B cell (primary cell): ENCODE measurements at regions not wholly inside any gene's neighbourhood (a gene's known extent, or its start where the extent isn't known, plus 50 kb on each side); places are given as distances from the start of the nearest gene placed in this dataset.

Experiments used
- ATAC-seq: fragments of 200-7000 bp; cut with Tn5 transposase; one replicate; pipeline ENCODE4 v1.10.0; 2021; ENCODE audit warnings: low read depth, mild to moderate bottlenecking, moderate number of reproducible peaks, moderate library complexity
- CTCF ChIA-PET: fragments of 350-600 bp; sonication (Branson Sonifier 250); formaldehyde crosslinking; loops from one replicate; lab custom pipeline; 2021; ENCODE audit warnings: antibody characterized with exemption, inconsistent platforms; lab: Charles Lee
- POLR2A ChIA-PET: fragments of 350-600 bp; sonication (Branson Sonifier 250); formaldehyde crosslinking; loops from one replicate; lab custom pipeline; 2021; ENCODE audit warnings: antibody characterized with exemption; lab: Charles Lee
- DNase-seq: peaks from one replicate; pipeline ENCODE4 v3.0.0; 2013
- H2AFZ ChIP-seq: 2 replicates; pipeline ENCODE4 v1.6.1; 2012; ENCODE audit warnings: mild to moderate bottlenecking, low read depth, low read length; ENCODE audit not compliant: insufficient read depth, poor library complexity, severe bottlenecking
- H3K27ac ChIP-seq, 2 donors: 1 replicate in 1 of 2; 2 replicates in 1 of 2; pipeline ENCODE4 v1.5.1; 2012 to 2013; ENCODE audit warnings: low read length in 2 of 2, mild to moderate bottlenecking in 2 of 2, moderate library complexity in 1 of 2
- H3K27me3 ChIP-seq, 4 experiments: fragments of 200-600 bp in 1 of 4; sonication (generic) in 1 of 4; replicated peaks in 1 of 4; 1 replicate in 2 of 4; 2 replicates in 2 of 4; pipeline versions ENCODE4 v1.6.1 to v1.7.0; 2013 to 2016; ENCODE audit warnings: low read length in 3 of 4, mild to moderate bottlenecking in 2 of 4, mixed read lengths in 1 of 4, moderate library complexity in 1 of 4; ENCODE audit not compliant: insufficient read depth in 4 of 4, control insufficient read depth in 3 of 4; ENCODE audit errors: control extremely low read depth in 1 of 4
- H3K36me3 ChIP-seq, 2 experiments: replicated peaks in 1 of 2; 1 replicate in 1 of 2; 2 replicates in 1 of 2; pipeline versions ENCODE4 v1.6.1 to v1.7.1; 2013; ENCODE audit warnings: low read length in 1 of 2; ENCODE audit not compliant: insufficient read depth in 2 of 2, control insufficient read depth in 1 of 2; ENCODE audit errors: control extremely low read depth in 1 of 2, extremely low read depth in 1 of 2
- H3K4me1 ChIP-seq, 2 donors: fragments of 200-600 bp in 1 of 2; sonication (generic) in 1 of 2; 1 replicate in 1 of 2; 2 replicates in 1 of 2; pipeline versions ENCODE4 v1.5.1 to v1.6.1; 2013 to 2017; ENCODE audit warnings: low read length in 2 of 2; ENCODE audit not compliant: control insufficient read depth in 2 of 2, insufficient read depth in 2 of 2
- H3K4me2 ChIP-seq: replicated peaks from 2 replicates; pipeline ENCODE3; 2012; ENCODE audit warnings: mild to moderate bottlenecking, low read depth, low read length; ENCODE audit not compliant: poor library complexity, severe bottlenecking
- H3K4me3 ChIP-seq, 5 experiments: fragments of 200-600 bp in 1 of 5; sonication (generic) in 1 of 5; 1 replicate in 3 of 5; 2 replicates in 2 of 5; pipeline versions ENCODE4 v1.5.1 to v1.7.0; 2011 to 2016; ENCODE audit warnings: low read length in 4 of 5, mild to moderate bottlenecking in 4 of 5, low read depth in 2 of 5, control low read depth in 1 of 5, moderate library complexity in 1 of 5; ENCODE audit not compliant: insufficient read depth in 1 of 5; ENCODE audit errors: control extremely low read depth in 1 of 5, extremely low read depth in 1 of 5
- H3K79me2 ChIP-seq: fragments of 200-600 bp; sonication (generic); one replicate; pipeline ENCODE4 v1.6.0; 2016; ENCODE audit warnings: low read length; ENCODE audit not compliant: control insufficient read depth, insufficient read depth
- H3K9ac ChIP-seq: fragments of 200-600 bp; sonication (generic); 2 replicates; pipeline ENCODE4 v1.6.1; 2017; ENCODE audit warnings: mild to moderate bottlenecking, low read length, moderate library complexity
- H3K9me3 ChIP-seq, 3 donors: one replicate each; pipeline versions ENCODE4 v1.6.1 to v1.7.1; 2013; ENCODE audit warnings: low read length in 2 of 3; ENCODE audit not compliant: control insufficient read depth in 2 of 3, insufficient read depth in 1 of 3; ENCODE audit errors: control extremely low read depth in 1 of 3
- H4K20me1 ChIP-seq: 2 replicates; pipeline ENCODE4 v1.6.0; 2012; ENCODE audit warnings: mild to moderate bottlenecking, low read length; ENCODE audit not compliant: insufficient read depth, control insufficient read depth, poor library complexity, severe bottlenecking
- H3K27ac Mint-ChIP-seq: one replicate; pipeline ENCODE4 v1.8.0; 2021; ENCODE audit warnings: mixed read lengths
- H3K27me3 Mint-ChIP-seq: one replicate; pipeline ENCODE4 v1.8.0; 2021; ENCODE audit warnings: mixed read lengths
- H3K4me1 Mint-ChIP-seq: one replicate; pipeline ENCODE4 v1.8.0; 2021; ENCODE audit warnings: mixed read lengths
- H3K4me3 Mint-ChIP-seq: one replicate; pipeline ENCODE4 v1.8.0; 2021; ENCODE audit warnings: mixed read lengths
- H3K9me3 Mint-ChIP-seq: one replicate; pipeline ENCODE4 v1.8.0; 2022; ENCODE audit warnings: mixed read lengths; ENCODE audit not compliant: insufficient read depth
- CTCF ChIP-seq: fragments of 200-600 bp; IDR thresholded peaks from one replicate; pipeline ENCODE4 v1.8.0; 2022; ENCODE audit warnings: antibody characterized with exemption, mild to moderate bottlenecking
- EZH2 ChIP-seq: IDR thresholded peaks from 2 replicates; pipeline ENCODE4 v1.6.1; 2012; ENCODE audit warnings: borderline replicate concordance, low read depth, mild to moderate bottlenecking, moderate library complexity, low read length; ENCODE audit not compliant: insufficient read depth, poor library complexity, severe bottlenecking
- WGBS: methylation state at CpG from one replicate; pipeline ENCODE4 v1.1.5; 2013; ENCODE audit warnings: missing lambda C conversion rate; ENCODE audit not compliant: insufficient coverage; 5-methylcytosine and 5-hydroxymethylcytosine counted together
- intact Hi-C: fragments of 100-400 bp; cut with micrococcal nuclease; formaldehyde crosslinking; loops from one replicate; pipeline ENCODE4 v1.10.0; 2022

- Histone ChIP-seq H3K9me3 (no peaks in the 10 kb centered on the region), H3K4me3 (no peak overlapping the region), H3K36me3 (no peaks in the 10 kb centered on the region), H3K27me3 (peaks cover 0 to 6% (median under 1%) of the 10 kb centered on the region in 4 experiments), H3K4me1 (no peaks in the 10 kb centered on the region), H3K4me2 (no peak overlapping the region), H3K9ac (no peak overlapping the region), H2AFZ (no peak overlapping the region), H3K27ac (no peak overlapping the region), H4K20me1 (no peaks in the 10 kb centered on the region), H3K79me2 (no peaks in the 10 kb centered on the region)
- POLR2A ChIA-PET = no interaction called here
- TF ChIP-seq EZH2 (no peak), CTCF (no peak)
- H3K27me3 Mint-ChIP-seq = peaks cover 31% of the 10 kb centered on the region
- CTCF ChIA-PET = no interaction called here
- DNase-seq (no peak), ATAC-seq (no peak)
- 94% methylated on average over 2 of the region's 4 CpGs for WGBS
- no peaks in the 10 kb centered on the region for H3K4me1 Mint-ChIP-seq
- no peak overlapping the region for H3K4me3 Mint-ChIP-seq
- no peaks in the 10 kb centered on the region for H3K9me3 Mint-ChIP-seq
- intact Hi-C loops = no loop called here
- H3K27ac Mint-ChIP-seq = no peak overlapping the region
Measured at GRCh38 chr1:230568676-230569075, 73.6 kb upstream of the COG2 start.

- POLR2A ChIA-PET = no interaction called here
- Histone ChIP-seq H3K9ac (no peak overlapping the region), H3K27ac (no peak overlapping the region), H2AFZ (no peak overlapping the region), H3K27me3 (peaks cover 0 to 6% (median 2%) of the 10 kb centered on the region in 4 experiments), H3K4me3 (no peak overlapping the region), H3K4me2 (no peak overlapping the region), H3K4me1 (no peaks in the 10 kb centered on the region), H3K36me3 (no peaks in the 10 kb centered on the region), H3K9me3 (no peaks in the 10 kb centered on the region), H4K20me1 (no peaks in the 10 kb centered on the region), H3K79me2 (no peaks in the 10 kb centered on the region)
- H3K27me3 Mint-ChIP-seq = peaks cover 31% of the 10 kb centered on the region
- CTCF ChIA-PET = no interaction called here
- no peak for DNase-seq
- H3K27ac Mint-ChIP-seq = no peak overlapping the region
- intact Hi-C loops = no loop called here
- WGBS = 75% methylated on average over 7 of the region's 8 CpGs
- ATAC-seq = no peak
- no peak for TF ChIP-seq CTCF
- no peak for TF ChIP-seq EZH2
- H3K4me3 Mint-ChIP-seq = no peak overlapping the region
- no peaks in the 10 kb centered on the region for H3K9me3 Mint-ChIP-seq
- no peaks in the 10 kb centered on the region for H3K4me1 Mint-ChIP-seq
Measured at GRCh38 chr1:230568008-230568407, 74.3 kb upstream of the COG2 start.
